WTC11 (cell line): ENCODE measurements at regions not wholly inside any gene's neighbourhood (a gene's known extent, or its start where the extent isn't known, plus 50 kb on each side); places are given as distances from the start of the nearest gene placed in this dataset.

Experiments used
- ATAC-seq: fragments of 200-7000 bp; cut with Tn5 transposase; 2 replicates; pipeline ENCODE4 v1.10.0; 2021; ENCODE audit warnings: mild to moderate bottlenecking, moderate library complexity
- CTCF ChIA-PET: fragments of 300-600 bp; sonication (Branson Sonifier 250); formaldehyde crosslinking; loops from one replicate; lab custom pipeline; 2021; ENCODE audit warnings: antibody characterized with exemption; lab: Charles Lee
- POLR2A ChIA-PET: fragments of 350-600 bp; sonication (Branson Sonifier 250); formaldehyde crosslinking; loops from one replicate; lab custom pipeline; 2021; ENCODE audit warnings: antibody characterized with exemption; lab: Charles Lee
- DNase-seq: peaks from one replicate; pipeline ENCODE4 v3.0.0; 2021; ENCODE audit warnings: low spot score
- H3K27ac Mint-ChIP-seq: 2 replicates; pipeline ENCODE4 v1.8.0; 2021; ENCODE audit warnings: mixed read lengths
- H3K27me3 Mint-ChIP-seq: 2 replicates; pipeline ENCODE4 v1.8.0; 2021; ENCODE audit warnings: low read depth, mild to moderate bottlenecking, moderate library complexity, mixed read lengths
- H3K36me3 Mint-ChIP-seq: 2 replicates; pipeline ENCODE4 v1.8.0; 2021; ENCODE audit warnings: mixed read lengths
- H3K4me1 Mint-ChIP-seq: 2 replicates; pipeline ENCODE4 v1.8.0; 2022; ENCODE audit warnings: mixed read lengths
- H3K4me3 Mint-ChIP-seq: 2 replicates; pipeline ENCODE4 v1.8.0; 2021; ENCODE audit warnings: mild to moderate bottlenecking, moderate library complexity, mixed read lengths
- H3K9me3 Mint-ChIP-seq: 2 replicates; pipeline ENCODE4 v1.8.0; 2021; ENCODE audit warnings: mixed read lengths
- CREM ChIP-seq: sonication (generic); formaldehyde crosslinking; IDR thresholded peaks from 2 replicates; pipeline ENCODE4 v1.8.1; 2022; ENCODE audit warnings: mild to moderate bottlenecking, missing genetic modification reagents, moderate library complexity
- ESRRA ChIP-seq: sonication (generic); formaldehyde crosslinking; IDR thresholded peaks from 2 replicates; pipeline ENCODE4 v1.8.1; 2022; ENCODE audit warnings: mild to moderate bottlenecking, missing genetic modification reagents, borderline replicate concordance
- ETV6 ChIP-seq: sonication (generic); formaldehyde crosslinking; IDR thresholded peaks from 2 replicates; pipeline ENCODE4 v1.8.1; 2022; ENCODE audit warnings: mild to moderate bottlenecking, missing genetic modification reagents
- FOXK1 ChIP-seq: sonication (generic); formaldehyde crosslinking; IDR thresholded peaks from 2 replicates; pipeline ENCODE4 v1.8.0; 2022; ENCODE audit warnings: mild to moderate bottlenecking, moderate library complexity, missing genetic modification reagents
- GRHL2 ChIP-seq: fragments of 250-450 bp; sonication (Bioruptor Pico); IDR thresholded peaks from 2 replicates; pipeline ENCODE4 v1.8.0; 2022; ENCODE audit warnings: mild to moderate bottlenecking, moderate library complexity; ENCODE audit not compliant: insufficient replicate concordance, severe bottlenecking
- JAZF1 ChIP-seq: fragments of 250-450 bp; sonication (Bioruptor Pico); IDR thresholded peaks from 2 replicates; pipeline ENCODE4 v1.9.0; 2021; ENCODE audit warnings: moderate library complexity, mild to moderate bottlenecking, inconsistent platforms
- RELA ChIP-seq: sonication (generic); formaldehyde crosslinking; IDR thresholded peaks from 2 replicates; pipeline ENCODE4 v1.8.1; 2022; ENCODE audit warnings: missing genetic modification reagents, mild to moderate bottlenecking, borderline replicate concordance
- SOX15 ChIP-seq: fragments of 250-450 bp; sonication (Bioruptor Pico); IDR thresholded peaks from 2 replicates; pipeline ENCODE4 v1.9.0; 2021; ENCODE audit warnings: mild to moderate bottlenecking
- SP1 ChIP-seq: sonication (generic); formaldehyde crosslinking; conservative IDR thresholded peaks from 2 replicates; pipeline ENCODE4 v1.8.1; 2022; ENCODE audit warnings: missing genetic modification reagents
- TCF7 ChIP-seq: sonication (generic); formaldehyde crosslinking; IDR thresholded peaks from 2 replicates; pipeline ENCODE4 v1.8.0; 2022; ENCODE audit warnings: mild to moderate bottlenecking, low read depth, missing genetic modification reagents, moderate library complexity
- ZNF121 ChIP-seq: sonication (generic); formaldehyde crosslinking; IDR thresholded peaks from 2 replicates; pipeline ENCODE4 v1.8.0; 2023; ENCODE audit warnings: missing genetic modification reagents
- ZNF219 ChIP-seq: sonication (generic); formaldehyde crosslinking; IDR thresholded peaks from 2 replicates; pipeline ENCODE4 v1.8.0; 2023; ENCODE audit warnings: missing genetic modification reagents, mild to moderate bottlenecking, borderline replicate concordance
- ZNF232 ChIP-seq: sonication (generic); formaldehyde crosslinking; IDR thresholded peaks from 2 replicates; pipeline ENCODE4 v1.8.0; 2022; ENCODE audit warnings: mild to moderate bottlenecking, missing genetic modification reagents
- ZNF263 ChIP-seq: sonication (generic); formaldehyde crosslinking; IDR thresholded peaks from 2 replicates; pipeline ENCODE4 v1.8.1; 2022; ENCODE audit warnings: low read depth, mild to moderate bottlenecking, moderate library complexity, missing genetic modification reagents
- TF ChIP-seq, protein P1 (sequence below): sonication (generic); formaldehyde crosslinking; IDR thresholded peaks from 2 replicates; pipeline ENCODE4 v1.8.1; 2023; ENCODE audit warnings: mild to moderate bottlenecking, moderate library complexity, missing genetic modification reagents
- TF ChIP-seq, protein P2 (sequence below): sonication (generic); formaldehyde crosslinking; IDR thresholded peaks from 2 replicates; pipeline ENCODE4 v1.8.0; 2023; ENCODE audit warnings: mild to moderate bottlenecking, missing genetic modification reagents
- TF ChIP-seq, protein P3 (sequence below): sonication (generic); formaldehyde crosslinking; conservative IDR thresholded peaks from 2 replicates; pipeline ENCODE4 v1.8.1; 2022; ENCODE audit warnings: mild to moderate bottlenecking, missing genetic modification reagents
- TF ChIP-seq, protein P4 (sequence below): fragments of 250-450 bp; sonication (Bioruptor Pico); IDR thresholded peaks from 2 replicates; pipeline ENCODE4 v1.9.0; 2021; ENCODE audit warnings: moderate library complexity, mild to moderate bottlenecking, inconsistent platforms, borderline replicate concordance
- TF ChIP-seq, protein P5 (sequence below): sonication (generic); formaldehyde crosslinking; conservative IDR thresholded peaks from 2 replicates; pipeline ENCODE4 v1.8.1; 2023; ENCODE audit warnings: mild to moderate bottlenecking, low read depth, missing genetic modification reagents, moderate library complexity
- TF ChIP-seq, protein P6 (sequence below): sonication (generic); formaldehyde crosslinking; IDR thresholded peaks from 2 replicates; pipeline ENCODE4 v1.8.1; 2023; ENCODE audit warnings: mild to moderate bottlenecking, missing genetic modification reagents, moderate library complexity

DNA sequence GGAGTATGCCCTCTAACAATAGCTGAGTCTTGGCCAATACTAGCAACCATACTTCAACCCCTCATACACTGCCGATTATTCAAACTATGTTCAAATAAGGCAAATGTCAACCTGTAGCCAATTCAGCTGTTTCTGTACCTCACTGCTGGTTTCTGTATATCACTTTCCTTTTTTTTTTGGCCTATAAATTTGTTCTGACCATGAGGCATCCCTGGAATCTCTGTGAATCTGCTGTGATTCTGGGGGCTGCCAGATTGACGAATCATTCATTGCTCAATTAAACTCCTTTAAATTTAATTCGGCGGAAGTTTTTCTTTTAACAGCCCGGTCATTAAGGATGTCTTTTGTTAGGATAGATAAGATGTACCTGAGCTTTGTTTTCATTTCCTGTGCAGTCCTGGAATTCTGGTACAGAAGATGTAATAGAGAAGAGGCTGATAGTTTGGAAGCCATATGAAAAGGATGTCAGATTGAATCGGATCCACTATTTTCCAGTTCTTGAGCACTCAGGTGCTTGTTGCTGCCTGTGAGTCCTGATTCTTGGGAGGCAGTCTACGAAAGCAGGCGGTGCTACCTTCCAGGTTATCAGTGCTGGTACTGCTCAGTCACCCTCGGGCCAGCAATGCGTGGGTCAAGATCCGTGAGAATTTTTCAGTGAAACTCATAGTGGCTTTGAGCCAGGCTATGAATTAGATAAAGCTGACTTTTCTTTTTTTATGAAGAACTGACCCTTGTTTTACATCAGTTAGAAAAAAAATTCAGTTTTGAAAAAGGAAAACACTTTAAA is 106.2 kb upstream of the TUT7 start:
- Mint-ChIP-seq H3K9me3 (no peaks in the 10 kb centered on the region), H3K4me1 (no peaks in the 10 kb centered on the region), H3K4me3 (no peak overlapping the region), H3K27ac (no peak overlapping the region), H3K36me3 (no peaks in the 10 kb centered on the region), H3K27me3 (peaks cover 2% of the 10 kb centered on the region; the same call in 1 of the 2 replicates)
- CTCF ChIA-PET, result no interaction called here
- DNase-seq (no peak), ATAC-seq (no peak)
- POLR2A ChIA-PET, result no interaction called here
- TF ChIP-seq ZNF232 (CRISPR knock-in tag) (no peak), JAZF1 (CRISPR knock-in tag) (no peak), ZNF121 (no peak), FOXK1 (CRISPR knock-in tag) (no peak), RELA (no peak), SOX15 (CRISPR knock-in tag) (no peak), TCF7 (CRISPR knock-in tag) (no peak), CREM (CRISPR knock-in tag) (no peak), ZNF219 (CRISPR knock-in tag) (no peak), GRHL2 (CRISPR knock-in tag) (no peak)
- TF ChIP-seq, protein P1, sequence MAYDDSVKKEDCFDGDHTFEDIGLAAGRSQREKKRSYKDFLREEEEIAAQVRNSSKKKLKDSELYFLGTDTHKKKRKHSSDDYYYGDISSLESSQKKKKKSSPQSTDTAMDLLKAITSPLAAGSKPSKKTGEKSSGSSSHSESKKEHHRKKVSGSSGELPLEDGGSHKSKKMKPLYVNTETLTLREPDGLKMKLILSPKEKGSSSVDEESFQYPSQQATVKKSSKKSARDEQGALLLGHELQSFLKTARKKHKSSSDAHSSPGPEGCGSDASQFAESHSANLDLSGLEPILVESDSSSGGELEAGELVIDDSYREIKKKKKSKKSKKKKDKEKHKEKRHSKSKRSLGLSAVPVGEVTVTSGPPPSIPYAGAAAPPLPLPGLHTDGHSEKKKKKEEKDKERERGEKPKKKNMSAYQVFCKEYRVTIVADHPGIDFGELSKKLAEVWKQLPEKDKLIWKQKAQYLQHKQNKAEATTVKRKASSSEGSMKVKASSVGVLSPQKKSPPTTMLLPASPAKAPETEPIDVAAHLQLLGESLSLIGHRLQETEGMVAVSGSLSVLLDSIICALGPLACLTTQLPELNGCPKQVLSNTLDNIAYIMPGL (CRISPR knock-in tag), result no peak
- TF ChIP-seq, protein P2, sequence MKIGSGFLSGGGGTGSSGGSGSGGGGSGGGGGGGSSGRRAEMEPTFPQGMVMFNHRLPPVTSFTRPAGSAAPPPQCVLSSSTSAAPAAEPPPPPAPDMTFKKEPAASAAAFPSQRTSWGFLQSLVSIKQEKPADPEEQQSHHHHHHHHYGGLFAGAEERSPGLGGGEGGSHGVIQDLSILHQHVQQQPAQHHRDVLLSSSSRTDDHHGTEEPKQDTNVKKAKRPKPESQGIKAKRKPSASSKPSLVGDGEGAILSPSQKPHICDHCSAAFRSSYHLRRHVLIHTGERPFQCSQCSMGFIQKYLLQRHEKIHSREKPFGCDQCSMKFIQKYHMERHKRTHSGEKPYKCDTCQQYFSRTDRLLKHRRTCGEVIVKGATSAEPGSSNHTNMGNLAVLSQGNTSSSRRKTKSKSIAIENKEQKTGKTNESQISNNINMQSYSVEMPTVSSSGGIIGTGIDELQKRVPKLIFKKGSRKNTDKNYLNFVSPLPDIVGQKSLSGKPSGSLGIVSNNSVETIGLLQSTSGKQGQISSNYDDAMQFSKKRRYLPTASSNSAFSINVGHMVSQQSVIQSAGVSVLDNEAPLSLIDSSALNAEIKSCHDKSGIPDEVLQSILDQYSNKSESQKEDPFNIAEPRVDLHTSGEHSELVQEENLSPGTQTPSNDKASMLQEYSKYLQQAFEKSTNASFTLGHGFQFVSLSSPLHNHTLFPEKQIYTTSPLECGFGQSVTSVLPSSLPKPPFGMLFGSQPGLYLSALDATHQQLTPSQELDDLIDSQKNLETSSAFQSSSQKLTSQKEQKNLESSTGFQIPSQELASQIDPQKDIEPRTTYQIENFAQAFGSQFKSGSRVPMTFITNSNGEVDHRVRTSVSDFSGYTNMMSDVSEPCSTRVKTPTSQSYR (CRISPR knock-in tag), result no peak
- TF ChIP-seq, protein P3, sequence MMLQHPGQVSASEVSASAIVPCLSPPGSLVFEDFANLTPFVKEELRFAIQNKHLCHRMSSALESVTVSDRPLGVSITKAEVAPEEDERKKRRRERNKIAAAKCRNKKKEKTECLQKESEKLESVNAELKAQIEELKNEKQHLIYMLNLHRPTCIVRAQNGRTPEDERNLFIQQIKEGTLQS (CRISPR knock-in tag), result no peak
- TF ChIP-seq, protein P4, sequence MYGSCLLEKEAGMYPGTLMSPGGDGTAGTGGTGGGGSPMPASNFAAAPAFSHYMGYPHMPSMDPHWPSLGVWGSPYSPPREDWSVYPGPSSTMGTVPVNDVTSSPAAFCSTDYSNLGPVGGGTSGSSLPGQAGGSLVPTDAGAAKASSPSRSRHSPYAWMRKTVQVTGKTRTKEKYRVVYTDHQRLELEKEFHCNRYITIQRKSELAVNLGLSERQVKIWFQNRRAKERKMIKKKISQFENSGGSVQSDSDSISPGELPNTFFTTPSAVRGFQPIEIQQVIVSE (CRISPR knock-in tag), result no peak
- TF ChIP-seq, protein P5, sequence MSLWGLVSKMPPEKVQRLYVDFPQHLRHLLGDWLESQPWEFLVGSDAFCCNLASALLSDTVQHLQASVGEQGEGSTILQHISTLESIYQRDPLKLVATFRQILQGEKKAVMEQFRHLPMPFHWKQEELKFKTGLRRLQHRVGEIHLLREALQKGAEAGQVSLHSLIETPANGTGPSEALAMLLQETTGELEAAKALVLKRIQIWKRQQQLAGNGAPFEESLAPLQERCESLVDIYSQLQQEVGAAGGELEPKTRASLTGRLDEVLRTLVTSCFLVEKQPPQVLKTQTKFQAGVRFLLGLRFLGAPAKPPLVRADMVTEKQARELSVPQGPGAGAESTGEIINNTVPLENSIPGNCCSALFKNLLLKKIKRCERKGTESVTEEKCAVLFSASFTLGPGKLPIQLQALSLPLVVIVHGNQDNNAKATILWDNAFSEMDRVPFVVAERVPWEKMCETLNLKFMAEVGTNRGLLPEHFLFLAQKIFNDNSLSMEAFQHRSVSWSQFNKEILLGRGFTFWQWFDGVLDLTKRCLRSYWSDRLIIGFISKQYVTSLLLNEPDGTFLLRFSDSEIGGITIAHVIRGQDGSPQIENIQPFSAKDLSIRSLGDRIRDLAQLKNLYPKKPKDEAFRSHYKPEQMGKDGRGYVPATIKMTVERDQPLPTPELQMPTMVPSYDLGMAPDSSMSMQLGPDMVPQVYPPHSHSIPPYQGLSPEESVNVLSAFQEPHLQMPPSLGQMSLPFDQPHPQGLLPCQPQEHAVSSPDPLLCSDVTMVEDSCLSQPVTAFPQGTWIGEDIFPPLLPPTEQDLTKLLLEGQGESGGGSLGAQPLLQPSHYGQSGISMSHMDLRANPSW, result no peak

DNA sequence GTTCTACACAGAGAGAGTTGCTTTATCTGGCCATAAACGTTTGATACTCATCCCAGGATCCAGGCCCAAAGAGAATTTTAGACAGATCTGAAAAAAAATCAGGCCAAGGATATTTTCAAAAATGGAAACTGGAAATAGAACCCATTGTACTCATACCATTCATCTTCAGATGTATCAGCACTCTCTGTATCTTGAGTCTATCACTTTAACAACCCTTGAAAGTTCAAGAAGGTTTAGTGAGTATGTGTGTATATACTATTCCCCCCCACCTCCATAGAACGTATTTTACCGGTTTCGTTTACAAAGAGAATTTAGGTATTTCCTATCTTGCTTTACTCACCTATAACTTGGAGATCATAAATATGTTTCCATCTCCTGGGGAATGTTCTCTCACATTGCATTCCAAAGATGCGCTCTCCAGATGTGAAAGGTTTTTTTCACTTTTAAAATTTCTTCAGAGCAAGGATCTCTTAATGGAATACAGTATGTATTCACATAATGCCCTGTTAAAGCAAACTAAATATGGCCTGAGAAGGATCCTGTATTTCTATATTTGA is 105.5 kb upstream of the TUT7 start:
- H3K36me3 Mint-ChIP-seq, result no peaks in the 10 kb centered on the region
- CTCF ChIA-PET, result interaction anchor here (2.4 kb wide), 1 partner anchor 26 kb away, joined by 14 read pairs; no protein-coding TSS in a partner anchor
- peaks cover 2% of the 10 kb centered on the region; the same call in 1 of the 2 replicates for H3K27me3 Mint-ChIP-seq
- H3K4me1 Mint-ChIP-seq, result no peaks in the 10 kb centered on the region; the same call in 1 of the 2 replicates
- DNase-seq (no peak), ATAC-seq (no peak)
- no peaks in the 10 kb centered on the region for H3K9me3 Mint-ChIP-seq
- H3K4me3 Mint-ChIP-seq, result no peak overlapping the region
- no peak overlapping the region for H3K27ac Mint-ChIP-seq
- POLR2A ChIA-PET, result no interaction called here
- no peak for TF ChIP-seq SP1 (CRISPR knock-in tag)
- no peak for TF ChIP-seq ETV6 (CRISPR knock-in tag)
- TF ChIP-seq, protein P6, sequence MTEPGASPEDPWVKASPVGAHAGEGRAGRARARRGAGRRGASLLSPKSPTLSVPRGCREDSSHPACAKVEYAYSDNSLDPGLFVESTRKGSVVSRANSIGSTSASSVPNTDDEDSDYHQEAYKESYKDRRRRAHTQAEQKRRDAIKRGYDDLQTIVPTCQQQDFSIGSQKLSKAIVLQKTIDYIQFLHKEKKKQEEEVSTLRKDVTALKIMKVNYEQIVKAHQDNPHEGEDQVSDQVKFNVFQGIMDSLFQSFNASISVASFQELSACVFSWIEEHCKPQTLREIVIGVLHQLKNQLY (CRISPR knock-in tag), result no peak
- TF ChIP-seq, protein P1 (CRISPR knock-in tag), result no peak
- TF ChIP-seq ESRRA (CRISPR knock-in tag), result no peak
- TF ChIP-seq, protein P3 (CRISPR knock-in tag), result no peak
- TF ChIP-seq ZNF263 (CRISPR knock-in tag), result no peak
